Tibial nerve (tissue), 4 donors: ENCODE measurements at regions not wholly inside any gene's neighbourhood (a gene's known extent, or its start where the extent isn't known, plus 50 kb on each side); places are given as distances from the start of the nearest gene placed in this dataset.

ENCODE experiments used
- DNase-seq, 2 donors: peaks; one replicate each; pipeline ENCODE4 v3.0.0-alpha.2; 2019; ENCODE audit warnings: low spot score in 2 of 2
- H3K27ac ChIP-seq, 4 donors: fragments of 200-600 bp; sonication (generic) in 3 of 4; one replicate each; pipeline ENCODE4 v1.5.1; 2017 to 2019; ENCODE audit warnings: mild to moderate bottlenecking in 1 of 4
- H3K27me3 ChIP-seq, 2 donors: fragments of 200-600 bp; sonication (generic) in 1 of 2; one replicate each; pipeline versions ENCODE4 v1.5.1 to v1.6.0; 2017 to 2019
- H3K36me3 ChIP-seq, 3 donors: fragments of 200-600 bp; sonication (generic); one replicate each; pipeline ENCODE4 v1.5.1; 2018 to 2019
- H3K4me1 ChIP-seq, 4 donors: fragments of 200-600 bp; sonication (generic) in 3 of 4; one replicate each; pipeline ENCODE4 v1.5.1; 2017 to 2019
- H3K4me3 ChIP-seq, 4 donors: fragments of 200-600 bp; sonication (generic) in 3 of 4; one replicate each; pipeline ENCODE4 v1.5.1; 2017 to 2019; ENCODE audit warnings: mild to moderate bottlenecking in 1 of 4, moderate library complexity in 1 of 4
- H3K9me3 ChIP-seq, 4 donors: fragments of 200-600 bp; sonication (generic) in 3 of 4; one replicate each; pipeline ENCODE4 v1.5.1; 2017 to 2019
- CTCF ChIP-seq, 5 experiments: fragments of 200-600 bp in 3 of 5; fragments of 450-650 bp in 2 of 5; sonication (generic) in 3 of 5; IDR thresholded peaks; one replicate each; pipeline ENCODE4 v1.5.1; 2016 to 2019; ENCODE audit warnings: antibody characterized with exemption in 5 of 5, mild to moderate bottlenecking in 3 of 5, moderate library complexity in 2 of 5
- EP300 ChIP-seq, 2 donors: sonication (generic); formaldehyde crosslinking; IDR thresholded peaks; one replicate each; pipeline ENCODE4 v1.6.1; 2017; ENCODE audit warnings: antibody characterized with exemption in 2 of 2, mild to moderate bottlenecking in 1 of 2
- POLR2A ChIP-seq, 2 donors: fragments of 450-650 bp; IDR thresholded peaks; one replicate each; pipeline ENCODE4 v1.6.1; 2017; ENCODE audit warnings: antibody characterized with exemption in 2 of 2, mild to moderate bottlenecking in 2 of 2, moderate library complexity in 2 of 2
- WGBS, 2 donors: methylation state at CpG; one replicate each; pipeline ENCODE4 v1.1.5; 2018; 5-methylcytosine and 5-hydroxymethylcytosine counted together

- TF ChIP-seq EP300 (IDR thresholded peaks at IDR 0.05), result no peak
- TF ChIP-seq CTCF (IDR thresholded peaks at IDR 0.05), result no peak
- TF ChIP-seq POLR2A (IDR thresholded peaks at IDR 0.05), result no peak
- no peaks in the 10 kb centered on the region for H3K9me3 ChIP-seq
- no peaks in the 10 kb centered on the region for H3K27me3 ChIP-seq
- H3K36me3 ChIP-seq, result no peaks in the 10 kb centered on the region
- H3K27ac ChIP-seq, result no peak overlapping the region
- peaks cover 0 to 18% (median 5%) of the 10 kb centered on the region in 4 donors for H3K4me1 ChIP-seq
- DNase-seq, result no peak
- no peak overlapping the region for H3K4me3 ChIP-seq
- WGBS, 2 donors, result 68 to 92% methylated on average over 2 of the region's 2 CpGs
Observed at GRCh38 chr1:65694126-65694525, 98.6 kb upstream of the PDE4B start.

- H3K27ac ChIP-seq, result no peak overlapping the region
Observed at GRCh38 chr1:65694933-65695332, 97.8 kb upstream of the PDE4B start.

GRCh38 chr1:65698590-65698989 lies 94.1 kb upstream of the PDE4B start:
- Histone ChIP-seq H3K27me3 (no peaks in the 10 kb centered on the region), H3K4me3 (no peak overlapping the region), H3K36me3 (no peaks in the 10 kb centered on the region), H3K9me3 (no peaks in the 10 kb centered on the region), H3K27ac (no peak overlapping the region), H3K4me1 (no peaks in the 10 kb centered on the region)
- WGBS, 2 donors, result 88 to 89% methylated on average over 2 of the region's 2 CpGs
- DNase-seq, result no peak
- TF ChIP-seq CTCF (IDR thresholded peaks at IDR 0.05) (no peak), EP300 (IDR thresholded peaks at IDR 0.05) (no peak), POLR2A (IDR thresholded peaks at IDR 0.05) (no peak)

More at GRCh38 chr1:65694933-65695332, 97.8 kb upstream of the PDE4B start:
- DNase-seq, result no peak
- no peak overlapping the region for H3K4me3 ChIP-seq
- H3K4me1 ChIP-seq, result peaks cover 0 to 18% (median 5%) of the 10 kb centered on the region in 4 donors
- H3K9me3 ChIP-seq, result no peaks in the 10 kb centered on the region
- no peaks in the 10 kb centered on the region for H3K27me3 ChIP-seq
- no peaks in the 10 kb centered on the region for H3K36me3 ChIP-seq
- no peak for TF ChIP-seq CTCF (IDR thresholded peaks at IDR 0.05)
- no peak for TF ChIP-seq POLR2A (IDR thresholded peaks at IDR 0.05)
- no peak for TF ChIP-seq EP300 (IDR thresholded peaks at IDR 0.05)
- WGBS, 2 donors, result 35 to 42% methylated on average over 2 of the region's 2 CpGs

- Histone ChIP-seq H3K4me3 (no peak overlapping the region), H3K27ac (no peak overlapping the region), H3K4me1 (no peaks in the 10 kb centered on the region), H3K9me3 (no peaks in the 10 kb centered on the region), H3K36me3 (no peaks in the 10 kb centered on the region), H3K27me3 (no peaks in the 10 kb centered on the region)
- DNase-seq, result no peak
- WGBS, 2 donors, result 52 to 65% methylated on average over 4 of the region's 4 CpGs
- no peak for TF ChIP-seq CTCF (IDR thresholded peaks at IDR 0.05)
- no peak for TF ChIP-seq POLR2A (IDR thresholded peaks at IDR 0.05)
- no peak for TF ChIP-seq EP300 (IDR thresholded peaks at IDR 0.05)
Observed at GRCh38 chr1:65703853-65704252, 88.8 kb upstream of the PDE4B start.

- no peak overlapping the region for H3K27ac ChIP-seq
- H3K4me3 ChIP-seq, result no peak overlapping the region
- H3K36me3 ChIP-seq, result no peaks in the 10 kb centered on the region
- H3K4me1 ChIP-seq, result no peaks in the 10 kb centered on the region
- 53 to 56% methylated on average over 2 of the region's 2 CpGs for WGBS, 2 donors
- no peaks in the 10 kb centered on the region for H3K27me3 ChIP-seq
- DNase-seq, result no peak
- H3K9me3 ChIP-seq, result no peaks in the 10 kb centered on the region
- TF ChIP-seq POLR2A (IDR thresholded peaks at IDR 0.05), result no peak
- TF ChIP-seq EP300 (IDR thresholded peaks at IDR 0.05), result no peak
- no peak for TF ChIP-seq CTCF (IDR thresholded peaks at IDR 0.05)
Observed at GRCh38 chr1:65704318-65704717, 88.4 kb upstream of the PDE4B start.
